ENCODE measurements at regions not wholly inside any gene's neighbourhood (a gene's known extent, or its start where the extent isn't known, plus 50 kb on each side); places are given as distances from the start of the nearest gene placed in this dataset.

DNA sequence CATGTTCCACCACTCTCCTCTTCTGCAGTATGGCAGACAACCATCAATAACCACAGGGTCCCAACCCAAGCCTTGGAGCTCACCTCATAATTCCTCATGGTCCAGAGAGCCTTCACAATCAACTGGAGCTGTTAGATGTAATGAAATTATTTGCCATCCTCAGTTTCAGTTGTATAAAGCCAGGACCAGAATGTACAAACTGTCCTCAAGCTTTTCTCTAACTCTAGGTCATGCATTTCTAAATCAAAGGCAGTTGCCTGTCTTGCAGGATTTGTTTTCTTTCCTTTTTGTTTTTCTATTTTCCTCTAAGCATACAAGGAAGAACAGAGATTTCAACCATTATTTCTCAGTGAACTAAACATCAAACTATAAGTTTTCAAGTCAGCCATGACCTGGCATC, 182.5 kb upstream of the SERP2 start:
- DNase-seq = no peak

- no peak for DNase-seq
Observed at GRCh38 chr13:44191504-44192171, 182.0 kb upstream of the SERP2 start.

DNA sequence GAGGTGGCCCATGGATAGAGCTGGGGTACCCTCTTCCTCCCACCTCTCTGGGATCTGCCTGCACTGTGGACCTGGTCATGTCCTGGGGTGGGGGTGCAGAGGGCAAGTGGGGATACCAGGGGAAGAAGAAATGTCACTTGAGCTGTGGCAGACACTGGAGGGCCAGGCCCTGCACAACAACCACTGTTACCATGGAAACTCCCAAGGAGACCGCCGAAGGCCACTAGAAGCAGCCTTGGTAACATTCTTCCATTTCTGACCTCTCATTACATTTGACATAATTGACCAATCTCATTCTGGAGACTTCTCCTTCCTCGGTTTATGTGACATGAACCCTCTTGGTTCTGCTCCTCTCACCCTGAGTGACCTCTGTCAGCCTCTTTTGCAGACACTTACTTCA, 179.9 kb upstream of the SERP2 start:
- no peak for DNase-seq

DNA sequence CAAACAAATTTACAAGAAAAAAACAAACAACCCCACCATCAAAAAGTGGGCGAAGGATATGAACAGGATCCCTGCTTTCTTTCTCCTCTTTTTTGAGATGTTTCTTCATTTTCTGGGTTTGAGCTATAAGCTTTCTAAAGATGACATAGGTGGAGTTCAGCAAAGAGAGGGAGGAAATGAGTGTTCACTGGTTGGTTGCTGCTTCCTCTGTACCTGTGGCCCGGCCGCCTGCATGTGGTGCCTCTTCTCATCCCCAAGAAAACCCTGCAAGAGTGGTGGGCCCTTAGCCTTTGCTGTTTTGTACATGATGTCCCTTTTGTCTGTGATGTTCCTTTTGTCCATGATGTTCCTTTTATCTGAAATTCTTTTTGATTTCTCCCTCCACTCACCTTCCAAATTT, 178.4 kb upstream of the SERP2 start:
- no peak for DNase-seq

DNA sequence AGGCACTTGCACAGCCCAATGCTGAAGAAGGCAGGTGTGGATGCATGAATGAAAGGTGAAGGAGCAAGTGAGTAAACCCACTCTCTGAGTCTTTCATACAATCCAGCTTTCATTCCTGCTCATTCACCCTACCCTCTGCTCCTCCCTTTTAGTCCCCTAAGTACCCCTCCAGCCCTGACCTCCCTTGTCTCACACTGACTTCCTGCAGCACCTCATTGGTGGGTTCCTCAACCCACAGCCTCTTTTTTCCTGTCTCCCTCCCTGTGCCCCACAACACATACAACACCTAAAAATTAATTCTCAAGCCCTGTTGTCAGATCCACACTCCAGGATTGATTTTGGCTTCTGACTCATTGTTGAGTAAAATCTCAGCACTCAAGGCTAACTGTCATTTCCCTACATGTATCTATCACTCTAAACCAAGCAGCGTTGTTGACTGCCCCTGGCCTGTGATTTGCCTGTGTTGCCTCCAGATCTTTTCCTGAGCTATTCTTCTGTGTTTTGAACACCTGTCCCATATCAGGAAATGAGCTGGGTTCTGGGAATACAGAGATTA, 177.3 kb upstream of the SERP2 start:
- no peak for DNase-seq

DNA sequence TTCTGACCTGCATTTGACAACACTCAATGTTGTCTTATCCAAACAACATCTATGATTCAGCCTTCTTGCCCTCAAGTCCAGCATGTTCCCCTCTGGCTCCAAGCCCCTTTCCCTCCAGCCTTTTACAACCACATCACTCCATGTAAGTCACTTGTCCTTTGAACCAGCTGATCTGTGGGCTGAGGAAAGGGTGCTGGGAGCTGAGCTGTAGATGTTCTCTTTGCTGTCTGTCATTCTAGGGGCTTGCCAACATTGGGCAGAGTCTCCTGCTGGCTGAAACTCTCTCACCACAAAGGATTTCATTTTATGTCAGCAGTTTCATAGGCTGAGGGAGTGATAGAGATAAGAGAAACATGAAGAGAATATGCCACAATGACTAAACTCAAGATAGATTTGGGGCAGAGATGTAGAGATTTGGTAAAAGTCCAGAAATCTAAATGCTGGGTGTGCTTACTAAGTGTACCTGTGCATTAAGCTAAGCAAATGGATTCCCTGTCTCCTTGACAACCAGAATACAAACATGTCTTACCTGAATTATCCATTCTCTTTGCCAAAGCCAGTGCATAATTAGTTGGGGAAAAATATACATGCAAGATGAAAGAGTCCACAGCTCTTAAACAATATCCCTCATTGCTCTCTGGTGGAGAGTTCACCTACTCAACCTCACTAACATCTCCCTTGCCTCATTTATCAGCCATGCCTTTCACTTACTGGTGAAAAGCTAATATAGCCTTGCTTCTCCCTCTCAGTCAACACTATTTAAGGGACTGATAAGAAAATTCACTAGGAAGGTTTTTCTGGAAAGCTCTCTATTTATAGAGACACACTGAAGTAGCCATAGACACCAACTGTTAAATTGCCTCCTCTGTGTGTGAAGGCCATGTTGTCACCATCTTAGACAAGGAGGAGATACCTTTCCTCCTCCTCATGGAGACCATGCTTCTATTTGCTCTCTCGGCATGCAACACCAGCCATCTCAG, 175.5 kb upstream of the SERP2 start:
- no peak for DNase-seq

- no peak for DNase-seq
Observed at GRCh38 chr13:44198826-44199225, 174.8 kb upstream of the SERP2 start.

DNA sequence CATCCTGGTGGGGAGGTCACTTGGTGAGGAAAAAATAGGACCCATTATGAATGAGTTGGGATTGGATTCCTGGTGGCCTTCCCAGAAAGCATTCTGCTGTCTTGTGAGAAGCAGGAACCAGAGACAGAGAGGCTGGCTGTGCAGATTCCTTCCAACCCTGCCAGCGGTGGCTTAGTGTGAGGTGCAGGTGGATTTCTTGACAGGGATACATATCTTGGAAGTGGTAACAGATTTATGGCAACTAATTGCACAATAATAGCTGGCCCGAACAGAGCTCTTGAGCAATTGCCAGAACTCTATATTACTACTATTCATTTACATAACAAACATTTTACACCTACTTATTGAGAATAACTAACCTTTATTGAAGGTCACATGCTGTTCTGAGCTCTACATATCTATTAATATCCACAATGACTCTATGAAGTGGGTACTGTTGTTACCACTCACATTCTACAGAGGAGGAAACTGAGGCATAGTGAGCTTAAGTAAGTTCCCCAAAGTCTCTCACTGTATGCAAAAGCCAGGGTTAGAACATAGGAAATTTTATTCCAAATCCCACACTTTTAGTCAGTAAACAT, 173.9 kb upstream of the SERP2 start:
- no peak for DNase-seq

DNA sequence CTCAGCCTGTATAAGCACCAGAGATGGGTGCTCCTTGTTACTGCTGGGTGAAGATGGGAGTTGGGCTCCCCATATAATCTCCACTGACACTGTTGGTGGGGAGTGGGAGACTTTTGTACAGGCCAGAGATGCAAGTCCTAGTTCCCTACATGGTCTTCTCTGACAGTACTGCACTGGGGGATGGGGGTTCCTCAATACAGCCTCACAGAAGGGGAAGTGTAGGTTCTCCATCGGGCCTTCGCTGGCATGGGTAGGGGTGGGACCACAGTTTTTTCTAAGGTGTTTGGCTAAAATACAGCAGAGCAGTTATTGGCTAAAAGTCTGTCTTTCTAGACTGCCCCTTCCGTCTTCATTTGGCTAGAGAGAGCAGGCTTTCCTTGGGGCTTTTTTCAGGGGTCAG, 167.2 kb upstream of the SERP2 start:
- DNase-seq = no peak

DNA sequence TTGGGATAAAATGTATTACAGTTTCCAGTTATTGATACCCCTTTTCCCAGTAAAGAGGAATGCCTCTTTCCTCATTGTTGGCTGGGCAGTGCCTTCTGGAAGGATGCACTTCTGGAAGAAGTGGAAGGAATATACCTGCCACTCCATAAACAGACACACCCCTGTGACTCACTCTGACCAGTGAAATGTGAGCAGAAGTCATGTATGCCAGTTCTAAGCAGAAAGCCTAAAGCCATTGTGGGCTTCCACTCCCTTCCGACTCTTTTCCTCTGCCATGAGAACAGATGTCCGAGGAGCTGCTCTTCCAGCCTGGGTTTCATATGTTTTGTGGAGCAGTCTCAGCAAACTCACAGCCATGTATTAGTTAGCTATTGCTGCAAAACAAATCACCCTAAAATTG, 166.1 kb upstream of the SERP2 start:
- no peak for DNase-seq

GRCh38 chr13:44210525-44210924, 163.1 kb upstream of the SERP2 start:
- no peak for DNase-seq

- no peak for DNase-seq
Observed at GRCh38 chr13:44211286-44211685, 162.3 kb upstream of the SERP2 start.

DNA sequence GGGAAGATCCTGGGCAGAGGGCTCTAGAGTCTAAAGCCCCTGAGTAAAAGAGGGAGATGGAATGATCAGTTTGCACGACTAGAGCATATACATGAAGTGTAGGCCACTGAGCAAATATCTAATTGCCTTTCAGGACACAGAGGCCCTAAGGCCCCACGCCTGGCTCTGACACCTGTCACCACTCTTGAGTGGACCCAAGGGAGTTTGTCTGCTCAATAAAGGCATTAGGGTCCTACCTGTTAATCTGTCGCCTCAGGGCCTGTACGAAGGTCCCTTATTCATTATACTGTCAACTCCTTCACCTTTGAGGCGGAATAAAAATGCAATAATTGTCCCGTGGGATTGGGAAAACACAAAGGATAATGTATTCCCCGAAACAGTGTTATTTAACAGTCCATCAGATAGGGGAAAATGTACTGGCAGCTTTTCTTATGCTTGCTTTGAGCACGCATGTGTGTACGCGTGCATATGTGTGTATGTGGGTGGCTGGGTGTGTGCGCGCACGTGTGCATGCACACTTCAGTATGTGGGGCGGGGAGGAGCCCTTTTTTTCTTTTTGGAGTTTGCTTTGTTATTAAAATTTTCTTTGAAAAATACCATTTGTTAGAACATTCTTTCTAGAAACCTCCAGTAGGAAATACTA, 161.8 kb upstream of the SERP2 start:
- no peak for DNase-seq

- no peak for DNase-seq
Observed at GRCh38 chr13:44212633-44213396, 160.8 kb upstream of the SERP2 start.

GRCh38 chr13:44218501-44219240, 155.0 kb upstream of the SERP2 start:
- no peak for DNase-seq

- no peak for DNase-seq
Observed at GRCh38 chr13:44219577-44220548, 153.8 kb upstream of the SERP2 start.

- no peak for DNase-seq
Observed at GRCh38 chr13:44220948-44221347, 152.7 kb upstream of the SERP2 start.

DNA sequence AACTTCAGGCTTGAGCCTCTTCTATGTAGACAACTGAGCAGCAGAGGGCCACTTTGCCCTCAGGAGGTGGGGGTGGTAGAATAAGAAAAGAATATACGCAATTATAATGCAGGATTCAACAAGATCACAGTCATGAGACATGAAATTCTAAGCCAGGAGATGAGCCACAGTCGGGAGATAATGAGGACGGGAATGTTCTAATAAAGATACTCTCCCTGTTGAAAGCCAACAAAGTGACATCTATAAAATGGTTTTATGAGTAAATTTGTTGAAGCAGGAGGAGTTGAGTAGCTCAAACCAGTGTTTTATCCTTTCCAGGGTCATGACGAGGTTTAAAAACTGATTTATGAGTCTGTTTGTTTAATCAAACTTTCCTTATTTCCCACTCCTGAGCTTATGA, 152.0 kb upstream of the SERP2 start:
- DNase-seq = no peak

DNA sequence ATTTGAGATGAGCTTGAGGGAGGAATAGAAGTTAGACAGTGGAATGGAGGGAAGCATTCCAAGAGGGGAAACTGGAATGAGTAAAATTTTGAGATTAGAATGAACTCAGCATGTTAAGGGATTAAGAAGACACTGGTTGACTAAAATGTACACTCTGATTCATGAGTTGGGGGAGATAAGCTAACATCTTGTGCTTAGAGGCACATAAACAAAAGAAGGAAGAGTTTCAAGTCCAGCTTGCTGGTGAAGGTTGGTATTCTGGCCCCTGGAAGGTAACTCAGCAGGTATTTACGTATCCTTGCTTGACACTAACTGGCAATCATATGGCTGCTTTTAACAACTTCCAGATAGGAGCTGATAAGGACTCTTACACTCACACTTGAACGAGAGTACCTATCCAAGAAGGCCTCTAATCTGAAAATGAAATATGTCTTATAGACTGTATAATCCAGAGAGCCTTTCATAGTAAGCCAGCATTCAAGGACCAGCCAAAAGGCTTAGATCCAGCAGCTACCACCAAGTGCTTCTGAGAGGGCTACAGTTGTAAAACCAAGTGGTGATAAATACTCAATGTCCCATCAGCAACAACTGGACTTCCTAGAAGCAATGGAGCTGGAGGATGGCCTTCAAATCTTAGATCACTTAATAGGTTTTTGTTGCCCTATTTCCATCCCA, 149.7 kb upstream of the SERP2 start:
- DNase-seq = no peak
